NT2/D1 (cell line): ENCODE measurements at regions not wholly inside any gene's neighbourhood (a gene's known extent, or its start where the extent isn't known, plus 50 kb on each side); places are given as distances from the start of the nearest gene placed in this dataset.
"Not testable (repeated sequence)": the region's sequence is repeated elsewhere in the genome, so short reads cannot be mapped to it uniquely, and the experiment has no call there.

Experiments used
- SUZ12 ChIP-seq: IDR thresholded peaks from 2 replicates; pipeline ENCODE4 v1.6.1; 2011; ENCODE audit not compliant: insufficient read length, insufficient read depth; ENCODE audit errors: extremely low read depth
- YY1 ChIP-seq: IDR thresholded peaks from 2 replicates; pipeline ENCODE4 v1.6.1; 2011; ENCODE audit not compliant: insufficient read length, insufficient read depth
- ZNF274 ChIP-seq: IDR thresholded peaks from 2 replicates; pipeline ENCODE4 v1.6.1; 2011; ENCODE audit warnings: mild to moderate bottlenecking, low read depth, low read length

- TF ChIP-seq YY1, SUZ12, ZNF274: not testable (repeated sequence)
Observed at GRCh38 chr15:77875066-77875721, 202.3 kb downstream of the TBC1D2B start.
